ENCODE measurements at regions not wholly inside any gene's neighbourhood (a gene's known extent, or its start where the extent isn't known, plus 50 kb on each side); places are given as distances from the start of the nearest gene placed in this dataset.
A peak's percentile ranks its signal among the peaks of the same experiment; 100 is the strongest.

GRCh38 chr1:56413671-56414199 lies 165.6 kb downstream of the PLPP3 start:
- Mint-ChIP-seq H3K27me3 (ENCODE audit: insufficient read depth) (no peaks in the 10 kb centered on the region), H3K4me1 (peaks cover 63% of the 10 kb centered on the region), H3K9me3 (peaks cover 6% of the 10 kb centered on the region), H3K4me3 (no peak overlapping the region), H3K27ac (no peak overlapping the region), H3K36me3 (ENCODE audit: low read depth) (no peaks in the 10 kb centered on the region)
- TF ChIP-seq CTCF (conservative IDR thresholded peaks at IDR 0.05), result no peak
- Histone ChIP-seq H3K4me3 (ENCODE audit: low read length) (no peak overlapping the region), H3K9ac (ENCODE audit: extremely low read depth, low read length, poor library complexity, severe bottlenecking) (no peak overlapping the region), H3K27ac (ENCODE audit: low read depth, low read length) (no peak overlapping the region), H3K4me1 (ENCODE audit: control insufficient read depth, insufficient read depth, low read length) (peaks cover 5% of the 10 kb centered on the region), H3K36me3 (ENCODE audit: control insufficient read depth, insufficient read depth, low read length) (no peaks in the 10 kb centered on the region), H3K9me3 (ENCODE audit: control insufficient read depth, low read length) (peaks cover 19% of the 10 kb centered on the region), H3K27me3 (ENCODE audit: control insufficient read depth, insufficient read depth, low read length, poor library complexity, severe bottlenecking) (no peaks in the 10 kb centered on the region)
- 87 to 91% methylated on average over 4 to 7 of the region's 7 CpGs for WGBS, 2 experiments (ENCODE audit: insufficient coverage in 1 of 2, insufficient read length in 1 of 2)
- no peak for DNase-seq

- H3K4me3 Mint-ChIP-seq, result no peak overlapping the region
- Histone ChIP-seq H3K27ac (ENCODE audit: low read depth, low read length) (no peak overlapping the region), H3K36me3 (ENCODE audit: control insufficient read depth, insufficient read depth, low read length) (no peaks in the 10 kb centered on the region), H3K4me1 (ENCODE audit: control insufficient read depth, insufficient read depth, low read length) (peaks cover 5% of the 10 kb centered on the region), H3K4me3 (ENCODE audit: low read length) (no peak overlapping the region), H3K27me3 (ENCODE audit: control insufficient read depth, insufficient read depth, low read length, poor library complexity, severe bottlenecking) (no peaks in the 10 kb centered on the region), H3K9ac (ENCODE audit: extremely low read depth, low read length, poor library complexity, severe bottlenecking) (no peak overlapping the region), H3K9me3 (ENCODE audit: control insufficient read depth, low read length) (peaks cover 19% of the 10 kb centered on the region)
- H3K27ac Mint-ChIP-seq, result no peak overlapping the region
- peaks cover 46% of the 10 kb centered on the region for H3K4me1 Mint-ChIP-seq
- WGBS, 2 experiments (ENCODE audit: insufficient coverage in 1 of 2, insufficient read length in 1 of 2), result 77 to 88% methylated on average over 6 to 13 of the region's 13 CpGs
- H3K27me3 Mint-ChIP-seq (ENCODE audit: insufficient read depth), result peaks cover 6% of the 10 kb centered on the region
- peaks cover 6% of the 10 kb centered on the region for H3K9me3 Mint-ChIP-seq
- peak; percentile 31 for DNase-seq
- no peaks in the 10 kb centered on the region for H3K36me3 Mint-ChIP-seq (ENCODE audit: low read depth)
- TF ChIP-seq CTCF (conservative IDR thresholded peaks at IDR 0.05), result no peak
These were observed 167.7 kb downstream of the PLPP3 start for GRCh38 chr1:56411484-56412180.

DNA sequence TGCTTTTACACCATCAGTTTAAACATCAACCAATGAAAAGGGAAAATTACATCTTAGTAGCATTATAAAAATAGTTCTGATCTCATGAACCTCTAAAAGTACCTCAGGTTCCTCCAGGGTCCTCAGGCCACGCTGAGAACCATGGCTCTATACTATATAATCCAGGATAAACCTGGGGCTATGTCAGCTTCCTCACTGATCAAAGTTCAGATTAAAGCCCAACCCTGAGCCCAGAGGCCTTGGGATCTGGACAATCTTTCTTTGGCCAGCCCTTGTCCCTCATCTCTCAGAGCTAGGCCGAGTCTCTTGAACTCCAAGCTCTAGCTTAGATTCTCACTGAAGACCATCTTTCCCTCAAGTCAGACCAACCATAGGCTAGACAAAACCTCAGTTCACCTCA lies 168.3 kb downstream of the PLPP3 start:
- no peak overlapping the region for H3K4me3 ChIP-seq (ENCODE audit: low read length)
- no peak overlapping the region for H3K27ac Mint-ChIP-seq

More for the DNA sequence above, 168.3 kb downstream of the PLPP3 start:
- H3K4me1 Mint-ChIP-seq, result peaks cover 41% of the 10 kb centered on the region
- no peak overlapping the region for H3K27ac ChIP-seq (ENCODE audit: low read depth, low read length)
- no peaks in the 10 kb centered on the region for H3K36me3 ChIP-seq (ENCODE audit: control insufficient read depth, insufficient read depth, low read length)
- H3K36me3 Mint-ChIP-seq (ENCODE audit: low read depth), result no peaks in the 10 kb centered on the region
- no peak overlapping the region for H3K4me3 Mint-ChIP-seq
- H3K27me3 ChIP-seq (ENCODE audit: control insufficient read depth, insufficient read depth, low read length, poor library complexity, severe bottlenecking), result no peaks in the 10 kb centered on the region
- TF ChIP-seq CTCF (conservative IDR thresholded peaks at IDR 0.05), result no peak
- H3K9me3 ChIP-seq (ENCODE audit: control insufficient read depth, low read length), result peaks cover 19% of the 10 kb centered on the region
- no peak overlapping the region for H3K9ac ChIP-seq (ENCODE audit: extremely low read depth, low read length, poor library complexity, severe bottlenecking)
- WGBS, 2 experiments (ENCODE audit: insufficient coverage in 1 of 2, insufficient read length in 1 of 2), result 93 to 100% methylated on average over 2 of the region's 2 CpGs
- H3K9me3 Mint-ChIP-seq, result peaks cover 6% of the 10 kb centered on the region
- H3K27me3 Mint-ChIP-seq (ENCODE audit: insufficient read depth), result peaks cover 9% of the 10 kb centered on the region
- no peak for DNase-seq
- H3K4me1 ChIP-seq (ENCODE audit: control insufficient read depth, insufficient read depth, low read length), result peaks cover 5% of the 10 kb centered on the region

Data from endodermal cell (in vitro differentiated cells).